ENCODE measurements at regions not wholly inside any gene's neighbourhood (a gene's known extent, or its start where the extent isn't known, plus 50 kb on each side); places are given as distances from the start of the nearest gene placed in this dataset.

- Histone ChIP-seq H3K9ac (ENCODE audit: low read length) (no peak overlapping the region), H3K27ac (ENCODE audit: low read length) (peak overlapping the region; percentile 22; the same call in 1 of the 2 replicates), H3K4me1 (ENCODE audit: low read length) (peaks cover 29% of the 10 kb centered on the region), H2AFZ (ENCODE audit: low read length) (no peak overlapping the region), H3K9me2 (replicated peaks; ENCODE audit: insufficient read depth, low read length) (no peaks in the 10 kb centered on the region), H3K9me3 (replicated peaks; ENCODE audit: insufficient read depth, low read length) (no peaks in the 10 kb centered on the region), H3K27me3 (replicated peaks; ENCODE audit: insufficient read depth, low read length) (no peaks in the 10 kb centered on the region), H4K20me1 (ENCODE audit: insufficient read depth, low read length) (no peaks in the 10 kb centered on the region), H3K4me2 (ENCODE audit: low read depth, low read length) (peak overlapping the region; percentile 13; the same call in 1 of the 2 replicates), H3K79me2 (ENCODE audit: low read length) (no peaks in the 10 kb centered on the region), H3K4me3 (ENCODE audit: low read length) (0 out of 2 replicates have a peak overlapping the region, but pooled peaks have one; percentile 2), H3F3A (ENCODE audit: insufficient read depth, low read length) (no peaks in the 10 kb centered on the region), H3K36me3 (replicated peaks; ENCODE audit: insufficient read depth, low read length) (no peaks in the 10 kb centered on the region)
- TF ChIP-seq CTCF (IDR thresholded peaks at IDR 0.05; ENCODE audit: low read length) (no peak), EZH2phosphoT487 (IDR thresholded peaks at IDR 0.05; ENCODE audit: low read length) (no peak), EZH2 (optimal IDR thresholded peaks at IDR 0.05; ENCODE audit: low read depth, low read length) (no peak)
- peak; percentile 22 for DNase-seq
These were observed 96.0 kb upstream of the DUSP10 start for GRCh38 chr1:221837896-221838295.

- Histone ChIP-seq H2AFZ (ENCODE audit: low read length) (no peak overlapping the region), H3K4me3 (ENCODE audit: low read length) (no peak overlapping the region), H4K20me1 (ENCODE audit: insufficient read depth, low read length) (no peaks in the 10 kb centered on the region), H3K79me2 (ENCODE audit: low read length) (no peaks in the 10 kb centered on the region), H3K4me1 (ENCODE audit: low read length) (peaks cover 12% of the 10 kb centered on the region), H3K9ac (ENCODE audit: low read length) (no peak overlapping the region), H3K27ac (ENCODE audit: low read length) (no peak overlapping the region), H3F3A (ENCODE audit: insufficient read depth, low read length) (no peaks in the 10 kb centered on the region), H3K36me3 (replicated peaks; ENCODE audit: insufficient read depth, low read length) (no peaks in the 10 kb centered on the region), H3K27me3 (replicated peaks; ENCODE audit: insufficient read depth, low read length) (no peaks in the 10 kb centered on the region), H3K9me2 (replicated peaks; ENCODE audit: insufficient read depth, low read length) (no peaks in the 10 kb centered on the region), H3K9me3 (replicated peaks; ENCODE audit: insufficient read depth, low read length) (no peaks in the 10 kb centered on the region), H3K4me2 (ENCODE audit: low read depth, low read length) (no peak overlapping the region)
- TF ChIP-seq CTCF (IDR thresholded peaks at IDR 0.05; ENCODE audit: low read length) = no peak
- TF ChIP-seq EZH2 (optimal IDR thresholded peaks at IDR 0.05; ENCODE audit: low read depth, low read length) = no peak
- no peak for TF ChIP-seq EZH2phosphoT487 (IDR thresholded peaks at IDR 0.05; ENCODE audit: low read length)
- DNase-seq = no peak
These were observed 93.0 kb upstream of the DUSP10 start for GRCh38 chr1:221834698-221835513.

- Histone ChIP-seq H3K4me2 (ENCODE audit: low read depth, low read length) (no peak overlapping the region), H3F3A (ENCODE audit: insufficient read depth, low read length) (no peaks in the 10 kb centered on the region), H4K20me1 (ENCODE audit: insufficient read depth, low read length) (no peaks in the 10 kb centered on the region), H3K4me3 (ENCODE audit: low read length) (no peak overlapping the region), H3K27ac (ENCODE audit: low read length) (no peak overlapping the region), H3K36me3 (replicated peaks; ENCODE audit: insufficient read depth, low read length) (no peaks in the 10 kb centered on the region), H3K27me3 (replicated peaks; ENCODE audit: insufficient read depth, low read length) (no peaks in the 10 kb centered on the region), H3K9me2 (replicated peaks; ENCODE audit: insufficient read depth, low read length) (no peaks in the 10 kb centered on the region), H3K9me3 (replicated peaks; ENCODE audit: insufficient read depth, low read length) (no peaks in the 10 kb centered on the region), H3K79me2 (ENCODE audit: low read length) (no peaks in the 10 kb centered on the region), H3K9ac (ENCODE audit: low read length) (no peak overlapping the region), H3K4me1 (ENCODE audit: low read length) (0 out of 2 replicates have a peak, but pooled peaks cover 3% of the 10 kb centered on the region), H2AFZ (ENCODE audit: low read length) (no peak overlapping the region)
- DNase-seq = no peak
- no peak for TF ChIP-seq CTCF (IDR thresholded peaks at IDR 0.05; ENCODE audit: low read length)
- no peak for TF ChIP-seq EZH2phosphoT487 (IDR thresholded peaks at IDR 0.05; ENCODE audit: low read length)
- no peak for TF ChIP-seq EZH2 (optimal IDR thresholded peaks at IDR 0.05; ENCODE audit: low read depth, low read length)
These were observed 90.7 kb upstream of the DUSP10 start for GRCh38 chr1:221832617-221833016.
